ENCODE measurements at regions not wholly inside any gene's neighbourhood (a gene's known extent, or its start where the extent isn't known, plus 50 kb on each side); places are given as distances from the start of the nearest gene placed in this dataset.

DNA sequence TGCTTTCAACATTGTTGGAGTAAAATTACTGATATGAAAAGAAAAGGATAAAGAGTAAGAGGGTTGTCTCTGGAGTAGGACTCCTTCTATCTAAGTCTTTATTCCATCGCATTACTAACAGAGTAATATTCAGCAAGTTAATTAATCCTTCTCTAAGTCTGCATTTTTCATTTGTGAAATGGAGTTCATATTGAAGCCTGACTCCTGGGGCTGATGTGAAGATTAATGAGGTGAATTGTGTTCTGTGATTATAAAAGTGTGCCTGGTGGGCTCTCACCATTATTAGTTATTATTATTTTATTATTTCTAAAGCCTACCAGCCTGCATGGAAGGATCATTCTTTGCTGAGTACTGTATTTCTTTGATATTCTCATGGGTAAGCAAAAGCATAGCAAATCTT lies 1096.7 kb downstream of the KCNT2 start:
- H3K9me2 ChIP-seq (ENCODE audit: insufficient read depth) = no peaks in the 10 kb centered on the region
- no peak overlapping the region for H3K27ac ChIP-seq (ENCODE audit: low read depth, low read length)
- TF ChIP-seq YY1 (IDR thresholded peaks at IDR 0.05; ENCODE audit: extremely low read depth, insufficient replicate concordance, low read depth, low read length) (no peak), CBX3 (IDR thresholded peaks at IDR 0.05; ENCODE audit: low read depth) (no peak), ATF3 (IDR thresholded peaks at IDR 0.05) (no peak), SIN3A (IDR thresholded peaks at IDR 0.05; ENCODE audit: low read depth) (no peak), EZH2phosphoT487 (IDR thresholded peaks at IDR 0.05; ENCODE audit: borderline replicate concordance) (no peak), POLR2A (IDR thresholded peaks at IDR 0.05; ENCODE audit: borderline replicate concordance, extremely low read depth, insufficient read depth, insufficient read length) (no peak), JUND (IDR thresholded peaks at IDR 0.05) (no peak), SP1 (IDR thresholded peaks at IDR 0.05; ENCODE audit: low read depth) (no peak), TCF7L2 (IDR thresholded peaks at IDR 0.05; ENCODE audit: borderline replicate concordance, extremely low read depth, insufficient read depth, insufficient read length) (no peak), ZNF274 (IDR thresholded peaks at IDR 0.05; ENCODE audit: low read depth, low read length) (no peak), POLR2AphosphoS5 (IDR thresholded peaks at IDR 0.05; ENCODE audit: low read depth, low read length) (no peak), EGR1 (IDR thresholded peaks at IDR 0.05; ENCODE audit: low read depth) (no peak), ZBTB33 (IDR thresholded peaks at IDR 0.05; ENCODE audit: extremely low read depth, insufficient replicate concordance, low read length) (no peak), SRF (IDR thresholded peaks at IDR 0.05; ENCODE audit: low read depth) (no peak), EZH2 (IDR thresholded peaks at IDR 0.05) (no peak)
- TF ChIP-seq, protein P1, sequence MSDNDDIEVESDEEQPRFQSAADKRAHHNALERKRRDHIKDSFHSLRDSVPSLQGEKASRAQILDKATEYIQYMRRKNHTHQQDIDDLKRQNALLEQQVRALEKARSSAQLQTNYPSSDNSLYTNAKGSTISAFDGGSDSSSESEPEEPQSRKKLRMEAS (IDR thresholded peaks at IDR 0.05) = no peak
- H3K4me2 ChIP-seq (ENCODE audit: low read length) = no peak overlapping the region
- H3K79me2 ChIP-seq (ENCODE audit: insufficient read depth, low read length) = no peaks in the 10 kb centered on the region
- no peak for ATAC-seq
- DNase-seq (ENCODE audit: low read depth, low spot score) = no peak
- no peaks in the 10 kb centered on the region for H3K36me3 ChIP-seq (ENCODE audit: control insufficient read depth in 1 of 2, insufficient read depth in 2 of 2, low read length in 2 of 2)
- ChIA-PET POLR2A (no interaction called here), CTCF (no interaction called here), RAD21 (ENCODE audit: low non-redundant PET in 1 of 2, low total read pairs in 2 of 2, uncharacterized antibody in 2 of 2, unreplicated experiment in 2 of 2) (no interaction called here)
- no TSS peak for BruUV-seq (replicated peaks)
- no peaks in the 10 kb centered on the region for H3K4me1 ChIP-seq (ENCODE audit: control insufficient read depth in 1 of 2, insufficient read depth in 2 of 2, low read length in 2 of 2)
- no peaks in the 10 kb centered on the region for H4K20me1 ChIP-seq (ENCODE audit: insufficient read depth)
- H3K4me3 ChIP-seq (replicated peaks in 1 of 2; ENCODE audit: low read depth in 1 of 2, low read length in 2 of 2) = no peak overlapping the region
- no peaks in the 10 kb centered on the region for H3K27me3 ChIP-seq (ENCODE audit: insufficient read depth, low read length)
- intact Hi-C loops (cut with micrococcal nuclease) = no loop called here
- H3K9ac ChIP-seq (ENCODE audit: low read length) = no peak overlapping the region
- H2AFZ ChIP-seq (ENCODE audit: low read depth, low read length, poor library complexity, severe bottlenecking) = no peak overlapping the region
- no peaks in the 10 kb centered on the region for H3K9me3 ChIP-seq (ENCODE audit: control insufficient read depth in 1 of 2, insufficient read depth in 1 of 2, low read depth in 1 of 2, low read length in 2 of 2)

All from HCT116 (cell line).